ENCODE measurements at regions not wholly inside any gene's neighbourhood (a gene's known extent, or its start where the extent isn't known, plus 50 kb on each side); places are given as distances from the start of the nearest gene placed in this dataset.

DNA sequence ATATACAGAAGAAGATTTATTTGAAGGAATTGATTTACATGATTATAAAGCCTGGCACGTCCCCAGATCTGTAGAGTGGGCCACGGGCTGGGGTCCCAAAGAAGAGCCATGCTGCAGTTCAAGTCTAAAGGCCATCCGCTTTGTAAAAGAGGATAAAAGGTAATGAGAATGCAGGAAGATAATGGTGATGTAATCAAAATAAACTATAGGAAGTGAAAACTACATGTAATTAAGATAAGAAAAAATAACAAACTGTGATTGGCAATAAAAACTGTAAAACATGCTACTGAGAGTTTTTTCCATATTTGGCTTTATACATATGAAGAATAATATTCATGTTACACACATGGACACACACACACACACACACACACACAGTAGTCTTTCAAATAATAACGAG lies 59.0 kb upstream of the TMEFF2 start:
- DNase-seq (ENCODE audit: low read depth in 1 of 2, low spot score in 1 of 2), result no peak
- H3K4me3 ChIP-seq, result no peak overlapping the region
- H3K27me3 ChIP-seq, result peaks cover 3% of the 10 kb centered on the region
- no peaks in the 10 kb centered on the region for H3K36me3 ChIP-seq
- no peaks in the 10 kb centered on the region for H3K4me1 ChIP-seq (ENCODE audit: low read depth)
- H3K27ac ChIP-seq, result no peak overlapping the region
- TF ChIP-seq, protein P1, sequence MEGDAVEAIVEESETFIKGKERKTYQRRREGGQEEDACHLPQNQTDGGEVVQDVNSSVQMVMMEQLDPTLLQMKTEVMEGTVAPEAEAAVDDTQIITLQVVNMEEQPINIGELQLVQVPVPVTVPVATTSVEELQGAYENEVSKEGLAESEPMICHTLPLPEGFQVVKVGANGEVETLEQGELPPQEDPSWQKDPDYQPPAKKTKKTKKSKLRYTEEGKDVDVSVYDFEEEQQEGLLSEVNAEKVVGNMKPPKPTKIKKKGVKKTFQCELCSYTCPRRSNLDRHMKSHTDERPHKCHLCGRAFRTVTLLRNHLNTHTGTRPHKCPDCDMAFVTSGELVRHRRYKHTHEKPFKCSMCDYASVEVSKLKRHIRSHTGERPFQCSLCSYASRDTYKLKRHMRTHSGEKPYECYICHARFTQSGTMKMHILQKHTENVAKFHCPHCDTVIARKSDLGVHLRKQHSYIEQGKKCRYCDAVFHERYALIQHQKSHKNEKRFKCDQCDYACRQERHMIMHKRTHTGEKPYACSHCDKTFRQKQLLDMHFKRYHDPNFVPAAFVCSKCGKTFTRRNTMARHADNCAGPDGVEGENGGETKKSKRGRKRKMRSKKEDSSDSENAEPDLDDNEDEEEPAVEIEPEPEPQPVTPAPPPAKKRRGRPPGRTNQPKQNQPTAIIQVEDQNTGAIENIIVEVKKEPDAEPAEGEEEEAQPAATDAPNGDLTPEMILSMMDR (IDR thresholded peaks at IDR 0.05; ENCODE audit: low read depth, low read length), result no peak
- no peaks in the 10 kb centered on the region for H3K9me3 ChIP-seq (ENCODE audit: low read depth)

DNA sequence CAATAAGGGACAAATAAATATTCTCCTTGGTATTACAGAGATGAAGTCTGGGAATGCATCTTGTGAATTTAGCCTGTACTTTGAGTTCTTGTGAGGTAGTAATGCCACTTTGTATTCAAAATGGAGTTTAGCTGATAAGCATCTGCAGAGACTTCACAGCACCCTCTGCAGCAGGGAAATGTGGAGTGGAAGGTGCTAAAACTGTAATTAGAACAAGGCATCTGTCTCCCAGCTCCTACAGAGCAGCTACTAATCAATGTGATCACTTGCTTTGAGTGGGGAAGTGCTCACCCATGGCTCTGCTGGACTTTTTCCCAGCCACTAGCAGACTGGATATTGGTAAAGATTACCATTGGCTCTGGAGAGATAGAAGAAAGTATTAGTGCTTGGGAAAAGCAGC lies 56.2 kb upstream of the TMEFF2 start:
- Histone ChIP-seq H3K4me3 (no peak overlapping the region), H3K9me3 (ENCODE audit: low read depth) (no peaks in the 10 kb centered on the region), H3K27ac (no peak overlapping the region), H3K4me1 (ENCODE audit: low read depth) (no peaks in the 10 kb centered on the region), H3K36me3 (no peaks in the 10 kb centered on the region), H3K27me3 (peaks cover 3% of the 10 kb centered on the region)
- TF ChIP-seq, protein P1 (IDR thresholded peaks at IDR 0.05; ENCODE audit: low read depth, low read length), result no peak
- DNase-seq (ENCODE audit: low read depth in 1 of 2, low spot score in 1 of 2), result no peak

DNA sequence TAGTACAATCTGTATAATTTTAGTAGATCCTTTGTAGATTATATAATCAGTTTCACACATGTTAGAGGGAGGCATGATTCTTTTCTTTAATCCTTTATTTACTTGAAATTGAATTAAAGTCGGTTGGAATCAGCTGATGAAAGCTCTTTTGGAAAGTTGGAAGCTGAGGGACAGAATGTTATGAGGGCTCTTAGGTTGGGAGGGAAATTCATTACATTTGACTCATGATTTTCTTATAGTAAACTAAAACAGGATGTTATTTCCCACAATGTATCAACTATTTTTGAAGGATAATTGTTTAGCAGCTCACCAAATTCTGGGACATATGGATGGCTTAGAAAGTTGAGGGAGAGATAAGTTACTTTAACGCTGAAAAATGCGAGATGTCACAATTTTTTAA lies 52.7 kb upstream of the TMEFF2 start:
- Histone ChIP-seq H3K4me1 (ENCODE audit: low read depth) (no peaks in the 10 kb centered on the region), H3K27me3 (no peaks in the 10 kb centered on the region), H3K4me3 (no peak overlapping the region), H3K27ac (no peak overlapping the region), H3K36me3 (no peaks in the 10 kb centered on the region), H3K9me3 (ENCODE audit: low read depth) (no peaks in the 10 kb centered on the region)
- no peak for DNase-seq (ENCODE audit: low read depth in 1 of 2, low spot score in 1 of 2)
- TF ChIP-seq, protein P1 (IDR thresholded peaks at IDR 0.05; ENCODE audit: low read depth, low read length), result no peak

DNA sequence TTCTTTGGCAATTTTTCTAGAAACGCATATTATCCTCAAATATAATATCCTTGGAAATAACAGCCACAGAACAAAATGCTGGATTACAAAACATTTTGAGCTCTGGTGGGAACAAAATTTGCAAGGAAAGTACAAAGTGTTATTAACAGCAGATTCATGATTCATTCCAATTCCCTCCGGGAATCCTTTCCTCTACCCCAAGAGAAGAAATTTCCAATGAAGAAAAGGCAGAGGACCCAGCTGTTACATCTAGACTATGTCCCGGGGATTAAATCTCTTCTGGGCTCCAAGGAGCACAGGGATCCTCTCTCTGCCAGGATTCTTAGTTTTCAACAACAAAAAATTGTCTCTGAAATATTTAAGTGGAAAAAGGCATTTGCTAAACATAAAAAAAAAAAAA lies 51.6 kb upstream of the TMEFF2 start:
- no peaks in the 10 kb centered on the region for H3K27me3 ChIP-seq
- H3K36me3 ChIP-seq, result no peaks in the 10 kb centered on the region
- H3K9me3 ChIP-seq (ENCODE audit: low read depth), result no peaks in the 10 kb centered on the region
- H3K4me1 ChIP-seq (ENCODE audit: low read depth), result no peaks in the 10 kb centered on the region
- no peak for DNase-seq (ENCODE audit: low read depth in 1 of 2, low spot score in 1 of 2)
- no peak overlapping the region for H3K27ac ChIP-seq
- no peak overlapping the region for H3K4me3 ChIP-seq
- TF ChIP-seq, protein P1 (IDR thresholded peaks at IDR 0.05; ENCODE audit: low read depth, low read length), result no peak

DNA sequence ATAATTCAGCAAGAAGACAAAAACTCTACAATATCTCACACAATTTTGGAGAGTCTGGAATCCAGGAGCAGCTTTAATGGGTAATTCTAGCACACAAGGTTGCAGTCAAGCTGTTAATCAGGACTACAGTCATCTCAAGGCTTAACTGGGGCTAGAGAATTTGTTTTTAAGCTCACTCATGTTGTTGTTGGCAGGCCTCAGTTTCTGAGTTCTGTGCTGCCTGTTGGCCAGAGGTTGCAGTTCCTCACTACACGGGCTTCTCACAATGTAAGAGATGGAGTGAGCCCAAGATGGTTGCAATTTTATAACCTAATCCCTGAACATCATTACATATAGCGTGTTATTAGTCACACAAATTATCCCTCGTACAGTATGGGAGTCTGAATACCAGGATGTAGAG lies 50.6 kb upstream of the TMEFF2 start:
- Histone ChIP-seq H3K9me3 (ENCODE audit: low read depth) (no peaks in the 10 kb centered on the region), H3K4me3 (no peak overlapping the region), H3K4me1 (ENCODE audit: low read depth) (no peaks in the 10 kb centered on the region), H3K36me3 (no peaks in the 10 kb centered on the region), H3K27ac (no peak overlapping the region), H3K27me3 (no peaks in the 10 kb centered on the region)
- TF ChIP-seq, protein P1 (IDR thresholded peaks at IDR 0.05; ENCODE audit: low read depth, low read length), result no peak
- no peak for DNase-seq (ENCODE audit: low read depth in 1 of 2, low spot score in 1 of 2)
